Astrocyte (in vitro differentiated cells and primary cell): ENCODE measurements at regions not wholly inside any gene's neighbourhood (a gene's known extent, or its start where the extent isn't known, plus 50 kb on each side); places are given as distances from the start of the nearest gene placed in this dataset.

Source experiments
- DNase-seq: peaks from one replicate; pipeline ENCODE4 v3.0.0-alpha.2; 2010; ENCODE audit warnings: low read depth
- FAIRE-seq: peaks from 2 replicates; lab custom pipeline; 2011; peaks lifted over from hg19 to GRCh38; lab: Jason Lieb, UNC
- H2AFZ ChIP-seq: 2 replicates; pipeline ENCODE4 v1.6.0; 2012; ENCODE audit warnings: low read depth, low read length, inconsistent platforms
- H3K27ac ChIP-seq: 2 replicates; pipeline ENCODE4 v1.5.1; 2011; ENCODE audit warnings: low read depth, low read length, inconsistent platforms
- H3K27me3 ChIP-seq: 2 replicates; pipeline ENCODE4 v1.6.0; 2011; ENCODE audit warnings: low read length, inconsistent platforms; ENCODE audit not compliant: insufficient read depth
- H3K36me3 ChIP-seq: 2 replicates; pipeline ENCODE4 v1.5.1; 2011; ENCODE audit warnings: low read length, inconsistent platforms; ENCODE audit not compliant: insufficient read depth
- H3K4me1 ChIP-seq: 2 replicates; pipeline ENCODE4 v1.5.1; 2011; ENCODE audit warnings: low read length, inconsistent platforms; ENCODE audit not compliant: insufficient read depth
- H3K4me2 ChIP-seq: 2 replicates; pipeline ENCODE4 v1.6.0; 2012; ENCODE audit warnings: low read length, inconsistent platforms
- H3K4me3 ChIP-seq: 2 replicates; pipeline ENCODE4 v1.5.1; 2011; ENCODE audit warnings: low read depth, mild to moderate bottlenecking, low read length, inconsistent platforms; ENCODE audit not compliant: insufficient read depth
- H3K79me2 ChIP-seq: 2 replicates; pipeline ENCODE4 v1.6.0; 2012; ENCODE audit warnings: mild to moderate bottlenecking, low read length, inconsistent platforms; ENCODE audit not compliant: insufficient read depth
- H3K9ac ChIP-seq: 2 replicates; pipeline ENCODE4 v1.6.0; 2012; ENCODE audit warnings: mild to moderate bottlenecking, low read length, inconsistent platforms
- H3K9me3 ChIP-seq: 2 replicates; pipeline ENCODE4 v1.5.1; 2012; ENCODE audit warnings: low read depth, mild to moderate bottlenecking, low read length, inconsistent platforms; ENCODE audit not compliant: insufficient read depth
- H4K20me1 ChIP-seq: 2 replicates; pipeline ENCODE4 v1.6.0; 2012; ENCODE audit warnings: low read length, inconsistent platforms; ENCODE audit not compliant: insufficient read depth
- H3K27ac Mint-ChIP-seq: one replicate; pipeline ENCODE4 v1.8.0; 2021; ENCODE audit warnings: mild to moderate bottlenecking, mixed read lengths; ENCODE audit not compliant: unreplicated experiment
- H3K27me3 Mint-ChIP-seq: one replicate; pipeline ENCODE4 v1.8.0; 2021; ENCODE audit warnings: low read depth, mixed read lengths; ENCODE audit not compliant: unreplicated experiment
- H3K36me3 Mint-ChIP-seq: one replicate; pipeline ENCODE4 v1.8.0; 2021; ENCODE audit warnings: low read depth, mixed read lengths; ENCODE audit not compliant: unreplicated experiment
- H3K4me1 Mint-ChIP-seq: one replicate; pipeline ENCODE4 v1.8.0; 2021; ENCODE audit warnings: low read depth, mixed read lengths; ENCODE audit not compliant: unreplicated experiment
- H3K4me3 Mint-ChIP-seq: one replicate; pipeline ENCODE4 v1.8.0; 2021; ENCODE audit warnings: mild to moderate bottlenecking, moderate library complexity, mixed read lengths; ENCODE audit not compliant: unreplicated experiment
- H3K9me3 Mint-ChIP-seq: one replicate; pipeline ENCODE4 v1.8.0; 2021; ENCODE audit warnings: mild to moderate bottlenecking, mixed read lengths; ENCODE audit not compliant: unreplicated experiment
- EZH2 ChIP-seq: IDR thresholded peaks from 2 replicates; pipeline ENCODE4 v1.6.1; 2012; ENCODE audit warnings: mild to moderate bottlenecking, low read length, inconsistent platforms; ENCODE audit not compliant: insufficient read depth
- TF ChIP-seq, protein P1 (sequence below): IDR thresholded peaks from 2 replicates; pipeline ENCODE4 v1.5.1; 2011; ENCODE audit warnings: low read depth, mild to moderate bottlenecking, inconsistent platforms, low read length, moderate library complexity; ENCODE audit not compliant: insufficient read depth

DNA sequence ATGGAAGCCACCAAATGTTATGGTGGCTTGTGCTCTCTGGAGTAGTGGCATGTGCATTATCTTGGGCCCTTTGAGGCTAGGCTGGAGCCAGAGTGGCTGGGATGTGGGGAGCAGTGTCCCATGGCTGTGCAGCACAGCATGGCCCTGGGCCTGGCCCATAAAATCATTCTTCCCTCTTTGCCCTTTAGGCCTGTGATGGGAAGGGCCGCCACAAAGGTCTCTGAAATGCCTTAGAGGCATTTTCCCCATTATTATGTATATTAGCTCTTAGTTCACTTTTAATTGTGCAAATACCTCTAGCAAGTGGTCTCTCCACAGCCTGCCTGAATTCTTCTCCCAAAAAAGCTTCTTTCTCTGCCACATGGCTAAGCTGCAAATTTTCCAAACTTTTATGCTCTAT is 297.3 kb upstream of the IRAK1BP1 start:
- Histone ChIP-seq H2AFZ (no peak overlapping the region), H3K36me3 (no peaks in the 10 kb centered on the region)

DNA sequence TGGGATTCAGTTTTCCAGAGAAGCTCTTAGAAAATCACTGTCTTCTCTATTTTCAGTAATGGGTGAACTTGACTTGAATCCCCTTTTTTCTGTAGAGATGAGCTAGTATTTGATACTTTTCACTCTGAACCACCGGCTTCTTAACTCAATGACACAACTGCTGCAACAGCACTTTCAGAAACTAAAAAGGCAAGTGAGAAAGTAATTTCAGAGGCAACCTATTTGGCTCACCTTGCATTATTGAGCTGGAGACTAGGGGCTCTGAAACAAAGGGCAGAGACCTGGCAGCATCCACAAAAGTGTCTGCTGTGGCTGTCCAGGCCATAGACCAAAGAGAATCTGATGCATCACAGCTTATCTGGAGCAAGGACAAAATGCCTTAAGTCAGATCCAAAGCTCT is 289.8 kb upstream of the IRAK1BP1 start:
- Mint-ChIP-seq H3K36me3 (no peaks in the 10 kb centered on the region), H3K4me3 (no peak overlapping the region)

More for the DNA sequence above, 297.3 kb upstream of the IRAK1BP1 start:
- no peaks in the 10 kb centered on the region for H4K20me1 ChIP-seq
- no peak overlapping the region for H3K4me3 Mint-ChIP-seq
- H3K9me3 Mint-ChIP-seq, result peaks cover 11% of the 10 kb centered on the region
- no peak overlapping the region for H3K9ac ChIP-seq
- no peaks in the 10 kb centered on the region for H3K9me3 ChIP-seq
- no peak overlapping the region for H3K4me3 ChIP-seq
- no peaks in the 10 kb centered on the region for H3K4me1 Mint-ChIP-seq
- no peaks in the 10 kb centered on the region for H3K4me1 ChIP-seq
- no peak overlapping the region for H3K27ac Mint-ChIP-seq
- no peak for DNase-seq
- FAIRE-seq, result no peak
- H3K27ac ChIP-seq, result no peak overlapping the region
- H3K27me3 Mint-ChIP-seq, result no peaks in the 10 kb centered on the region
- H3K27me3 ChIP-seq, result no peaks in the 10 kb centered on the region
- TF ChIP-seq, protein P1, sequence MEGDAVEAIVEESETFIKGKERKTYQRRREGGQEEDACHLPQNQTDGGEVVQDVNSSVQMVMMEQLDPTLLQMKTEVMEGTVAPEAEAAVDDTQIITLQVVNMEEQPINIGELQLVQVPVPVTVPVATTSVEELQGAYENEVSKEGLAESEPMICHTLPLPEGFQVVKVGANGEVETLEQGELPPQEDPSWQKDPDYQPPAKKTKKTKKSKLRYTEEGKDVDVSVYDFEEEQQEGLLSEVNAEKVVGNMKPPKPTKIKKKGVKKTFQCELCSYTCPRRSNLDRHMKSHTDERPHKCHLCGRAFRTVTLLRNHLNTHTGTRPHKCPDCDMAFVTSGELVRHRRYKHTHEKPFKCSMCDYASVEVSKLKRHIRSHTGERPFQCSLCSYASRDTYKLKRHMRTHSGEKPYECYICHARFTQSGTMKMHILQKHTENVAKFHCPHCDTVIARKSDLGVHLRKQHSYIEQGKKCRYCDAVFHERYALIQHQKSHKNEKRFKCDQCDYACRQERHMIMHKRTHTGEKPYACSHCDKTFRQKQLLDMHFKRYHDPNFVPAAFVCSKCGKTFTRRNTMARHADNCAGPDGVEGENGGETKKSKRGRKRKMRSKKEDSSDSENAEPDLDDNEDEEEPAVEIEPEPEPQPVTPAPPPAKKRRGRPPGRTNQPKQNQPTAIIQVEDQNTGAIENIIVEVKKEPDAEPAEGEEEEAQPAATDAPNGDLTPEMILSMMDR, result no peak
- TF ChIP-seq EZH2, result no peak
- H3K36me3 Mint-ChIP-seq, result no peaks in the 10 kb centered on the region
- H3K4me2 ChIP-seq, result no peak overlapping the region
- peaks cover 4% of the 10 kb centered on the region for H3K79me2 ChIP-seq

DNA sequence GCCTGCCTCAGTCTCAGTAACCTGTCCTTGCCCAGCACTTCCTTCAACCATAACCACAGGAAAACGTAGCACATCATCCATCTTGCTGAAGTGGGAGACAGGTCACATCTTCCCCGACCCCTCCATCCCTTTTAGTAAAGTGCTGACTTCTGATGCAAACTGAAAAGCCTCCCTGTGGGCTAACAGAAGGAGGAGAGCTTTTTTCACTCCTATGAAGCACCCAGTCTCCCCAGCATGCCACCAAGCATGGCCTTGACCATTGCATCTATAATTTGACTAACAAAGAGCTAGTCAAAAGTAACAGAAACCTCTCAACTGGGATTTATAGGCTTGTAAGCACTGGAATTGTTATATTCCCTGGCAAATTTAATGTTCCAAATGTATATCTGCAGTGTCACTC is 288.9 kb upstream of the IRAK1BP1 start:
- Histone ChIP-seq H3K27ac (no peak overlapping the region), H3K27me3 (no peaks in the 10 kb centered on the region), H3K4me2 (no peak overlapping the region), H3K9me3 (no peaks in the 10 kb centered on the region), H3K9ac (no peak overlapping the region), H3K36me3 (no peaks in the 10 kb centered on the region), H3K4me1 (no peaks in the 10 kb centered on the region), H4K20me1 (no peaks in the 10 kb centered on the region), H3K79me2 (no peaks in the 10 kb centered on the region), H2AFZ (no peak overlapping the region), H3K4me3 (no peak overlapping the region)
- Mint-ChIP-seq H3K27me3 (no peaks in the 10 kb centered on the region), H3K9me3 (no peaks in the 10 kb centered on the region), H3K4me1 (no peaks in the 10 kb centered on the region), H3K27ac (no peak overlapping the region), H3K36me3 (no peaks in the 10 kb centered on the region), H3K4me3 (no peak overlapping the region)
- no peak for DNase-seq
- no peak for FAIRE-seq
- no peak for TF ChIP-seq EZH2
- TF ChIP-seq, protein P1, result no peak

More for the DNA sequence above, 289.8 kb upstream of the IRAK1BP1 start:
- DNase-seq, result no peak
- H3K9ac ChIP-seq, result no peak overlapping the region
- H4K20me1 ChIP-seq, result no peaks in the 10 kb centered on the region
- H3K4me3 ChIP-seq, result no peak overlapping the region
- no peaks in the 10 kb centered on the region for H3K9me3 ChIP-seq
- H3K27me3 ChIP-seq, result no peaks in the 10 kb centered on the region
- Mint-ChIP-seq H3K27ac (no peak overlapping the region), H3K27me3 (no peaks in the 10 kb centered on the region), H3K9me3 (no peaks in the 10 kb centered on the region), H3K4me1 (no peaks in the 10 kb centered on the region)
- H3K36me3 ChIP-seq, result no peaks in the 10 kb centered on the region
- no peak overlapping the region for H3K27ac ChIP-seq
- no peak overlapping the region for H2AFZ ChIP-seq
- H3K4me1 ChIP-seq, result no peaks in the 10 kb centered on the region
- TF ChIP-seq, protein P1, result no peak
- no peak for TF ChIP-seq EZH2
- no peaks in the 10 kb centered on the region for H3K79me2 ChIP-seq
- FAIRE-seq, result no peak
- no peak overlapping the region for H3K4me2 ChIP-seq
